ENCODE measurements at regions not wholly inside any gene's neighbourhood (a gene's known extent, or its start where the extent isn't known, plus 50 kb on each side); places are given as distances from the start of the nearest gene placed in this dataset.

- DNase-seq (ENCODE audit: extremely low read depth, low read depth): no peak
- TF ChIP-seq CTCF (IDR thresholded peaks at IDR 0.05; ENCODE audit: low read depth, low read length): no peak
Measured at GRCh38 chr21:24290151-24290833, 1317.0 kb downstream of the MRPL39 start.

DNA sequence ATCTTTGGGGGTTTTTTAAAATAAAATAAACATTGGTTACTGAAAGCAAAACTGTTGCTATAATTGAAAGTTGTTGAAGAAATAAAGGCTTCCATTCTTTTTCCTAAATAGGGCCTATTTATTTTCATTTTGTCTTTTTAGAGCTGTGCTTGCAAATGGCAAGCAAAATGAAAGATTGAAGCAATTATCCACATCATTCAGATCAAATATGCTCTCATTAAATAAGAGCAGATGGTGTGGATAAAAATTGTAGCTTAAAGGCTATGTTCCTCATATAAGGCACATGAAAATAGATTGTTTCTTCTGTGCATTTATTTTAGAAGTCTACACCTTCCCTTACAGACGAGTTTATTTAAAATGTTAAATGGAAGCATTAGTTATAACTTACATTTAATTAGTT is 1317.7 kb downstream of the MRPL39 start:
- DNase-seq (ENCODE audit: extremely low read depth, low read depth): no peak
- TF ChIP-seq CTCF (IDR thresholded peaks at IDR 0.05; ENCODE audit: low read depth, low read length): no peak

DNA sequence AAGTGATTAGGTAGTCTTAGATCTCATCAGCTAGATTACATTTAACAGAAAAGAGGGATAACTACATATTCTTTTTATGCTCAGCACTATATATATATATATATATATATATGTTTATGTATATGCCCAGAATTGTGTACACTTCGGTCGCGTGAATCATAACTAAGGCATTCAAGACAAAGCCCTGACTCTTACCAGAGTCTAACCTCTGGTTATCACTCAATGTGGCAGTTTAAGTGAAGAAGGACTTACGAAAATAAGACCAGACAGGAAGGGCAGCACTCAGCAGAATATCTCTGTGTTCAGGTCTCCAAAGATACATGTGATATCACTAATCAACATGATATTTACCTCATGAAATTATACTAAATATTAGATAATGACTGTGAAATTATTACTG is 1326.7 kb downstream of the MRPL39 start:
- no peak for TF ChIP-seq CTCF (IDR thresholded peaks at IDR 0.05; ENCODE audit: low read depth, low read length)
- no peak for DNase-seq (ENCODE audit: extremely low read depth, low read depth)

DNA sequence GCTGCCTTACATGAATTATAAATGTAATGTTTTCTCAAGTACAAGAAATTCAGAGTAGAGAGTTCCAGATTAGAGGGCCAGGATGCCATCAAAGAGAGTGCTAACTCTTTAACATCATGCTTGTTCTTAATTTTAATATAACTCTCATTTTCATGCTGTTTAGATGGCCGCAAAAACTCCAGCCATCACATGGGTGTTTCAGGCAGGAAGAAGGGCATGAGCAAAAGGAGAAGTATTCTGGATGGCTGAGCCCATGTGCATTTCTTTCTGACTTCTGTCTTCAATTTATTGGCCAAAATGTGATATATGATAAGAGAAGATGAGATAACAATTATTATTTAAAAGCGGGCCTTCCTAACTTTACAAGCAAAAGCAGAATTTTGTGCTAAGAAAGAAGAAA is 1328.6 kb downstream of the MRPL39 start:
- TF ChIP-seq CTCF (IDR thresholded peaks at IDR 0.05; ENCODE audit: low read depth, low read length): no peak
- DNase-seq (ENCODE audit: extremely low read depth, low read depth): no peak

DNA sequence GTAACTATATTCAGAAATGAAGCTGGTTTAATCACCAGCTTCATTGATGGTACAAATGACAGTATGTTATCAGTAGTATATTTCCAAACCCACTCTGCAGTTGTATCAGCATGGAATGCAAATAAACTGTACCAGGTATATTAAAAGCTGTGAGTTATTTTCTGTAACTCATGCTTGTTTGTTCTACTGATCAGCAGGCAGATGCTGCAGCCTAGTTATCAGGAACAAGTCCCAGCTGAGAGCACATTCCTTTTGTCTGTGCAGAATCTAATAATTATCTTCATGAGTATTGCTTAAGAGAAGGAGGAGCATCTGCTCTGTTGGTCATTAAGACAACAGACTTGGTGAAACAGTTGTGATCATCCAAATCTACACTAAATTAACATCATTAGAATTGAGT is 1331.1 kb downstream of the MRPL39 start:
- TF ChIP-seq CTCF (IDR thresholded peaks at IDR 0.05; ENCODE audit: low read depth, low read length): no peak
- DNase-seq (ENCODE audit: extremely low read depth, low read depth): no peak

- DNase-seq (ENCODE audit: extremely low read depth, low read depth): no peak
- no peak for TF ChIP-seq CTCF (IDR thresholded peaks at IDR 0.05; ENCODE audit: low read depth, low read length)
Measured at GRCh38 chr21:24275616-24276015, 1331.7 kb downstream of the MRPL39 start.

DNA sequence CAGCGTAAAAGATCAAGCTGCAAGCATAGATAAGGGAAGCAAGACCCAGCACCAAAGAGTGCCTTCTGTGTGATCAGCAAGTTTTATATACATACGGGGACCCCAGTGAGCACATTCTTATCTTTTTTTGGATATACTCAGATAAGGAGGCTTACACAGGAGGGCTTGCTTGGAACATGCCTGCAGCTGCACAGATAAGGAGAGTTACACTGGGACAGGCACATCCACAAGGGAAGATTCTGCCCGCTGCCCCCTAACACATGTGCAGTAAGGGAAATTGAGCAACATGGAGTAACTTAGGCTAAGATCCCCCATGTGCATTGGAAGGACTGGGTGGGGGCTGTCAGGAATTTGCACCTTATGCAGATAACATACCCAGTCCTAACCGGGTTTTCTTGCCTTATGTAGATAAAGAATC is 1334.8 kb downstream of the MRPL39 start:
- DNase-seq (ENCODE audit: extremely low read depth, low read depth): no peak
- TF ChIP-seq CTCF (IDR thresholded peaks at IDR 0.05; ENCODE audit: low read depth, low read length): no peak

All from AG09319 (cell line).